GM19240 (cell line): ENCODE measurements at regions not wholly inside any gene's neighbourhood (a gene's known extent, or its start where the extent isn't known, plus 50 kb on each side); places are given as distances from the start of the nearest gene placed in this dataset.

Source experiments
- DNase-seq: peaks from one replicate; pipeline ENCODE4 v3.0.0; 2011; ENCODE audit warnings: low spot score; ENCODE audit not compliant: insufficient read length

GRCh38 chr16:82248677-82249076, 78.7 kb upstream of the MPHOSPH6 start:
- DNase-seq: no peak

- no peak for DNase-seq
Measured at GRCh38 chr16:82248012-82248656, 78.1 kb upstream of the MPHOSPH6 start.

- no peak for DNase-seq
Measured at GRCh38 chr16:82242201-82242600, 72.2 kb upstream of the MPHOSPH6 start.

DNA sequence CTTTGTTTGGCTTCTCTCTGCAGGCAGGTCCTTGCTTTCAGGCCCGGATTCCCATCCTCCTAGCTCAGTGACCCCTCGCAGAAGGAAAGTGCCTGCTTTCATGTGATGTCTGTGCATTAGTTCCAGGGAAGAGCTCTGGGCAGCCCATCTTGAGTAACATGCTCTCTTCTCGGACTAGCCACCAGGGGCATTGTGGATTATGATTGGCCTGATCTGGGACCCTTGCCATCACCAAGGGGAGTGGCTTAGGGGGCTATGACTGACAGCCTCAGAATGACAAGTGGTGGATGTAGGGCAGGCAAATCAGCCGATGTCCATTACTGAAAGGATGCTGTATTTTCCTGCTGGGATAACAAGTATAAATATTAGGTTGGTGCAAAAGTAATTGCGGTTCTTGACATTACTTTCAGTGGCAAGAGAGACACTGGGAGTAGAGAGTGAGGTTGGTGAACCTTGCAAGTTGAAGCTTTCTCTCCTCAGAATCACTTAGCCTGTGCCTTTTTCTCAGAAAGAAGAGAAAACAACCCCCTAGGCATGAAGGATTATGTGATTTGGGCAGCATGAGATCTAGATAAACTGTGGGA, 71.5 kb upstream of the MPHOSPH6 start:
- DNase-seq: no peak

DNA sequence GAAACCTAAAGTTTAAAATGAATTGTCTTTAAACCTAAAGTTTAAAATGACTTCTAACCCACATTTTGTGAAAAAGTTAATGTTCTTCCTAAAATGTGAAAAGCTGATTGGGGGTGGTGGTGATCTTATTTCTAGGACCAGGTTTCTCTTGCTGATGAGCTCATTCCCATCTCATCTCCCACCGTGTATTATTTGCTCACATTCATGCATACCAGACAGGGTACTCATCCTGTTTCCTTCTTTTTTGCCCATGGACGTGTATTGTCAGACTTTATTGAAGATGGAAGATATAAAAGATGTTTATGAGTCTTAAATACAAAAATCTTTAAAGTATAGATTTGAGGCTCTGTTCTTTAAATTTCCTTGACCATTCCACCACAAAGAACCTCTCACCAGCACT, 70.1 kb upstream of the MPHOSPH6 start:
- no peak for DNase-seq

DNA sequence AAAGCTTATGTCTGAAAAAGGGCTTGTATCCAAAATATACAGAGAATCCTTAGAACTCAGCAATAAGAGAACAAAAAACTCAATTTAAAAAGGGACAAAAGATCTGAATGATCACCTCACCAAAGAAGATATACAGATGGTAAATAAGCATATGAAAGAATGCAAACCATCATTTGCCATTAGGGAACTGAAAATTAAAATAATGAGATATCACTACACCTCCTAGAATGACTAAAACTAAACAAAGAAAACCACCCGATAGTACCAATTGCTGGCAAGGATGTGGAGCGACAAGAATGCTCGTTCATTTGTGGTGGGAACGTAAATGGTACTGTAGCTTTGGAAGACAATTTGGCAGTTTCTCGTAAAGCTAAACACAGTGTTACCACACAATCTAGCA, 66.9 kb upstream of the MPHOSPH6 start:
- no peak for DNase-seq

- no peak for DNase-seq
Measured at GRCh38 chr16:82236415-82236814, 66.4 kb upstream of the MPHOSPH6 start.

DNA sequence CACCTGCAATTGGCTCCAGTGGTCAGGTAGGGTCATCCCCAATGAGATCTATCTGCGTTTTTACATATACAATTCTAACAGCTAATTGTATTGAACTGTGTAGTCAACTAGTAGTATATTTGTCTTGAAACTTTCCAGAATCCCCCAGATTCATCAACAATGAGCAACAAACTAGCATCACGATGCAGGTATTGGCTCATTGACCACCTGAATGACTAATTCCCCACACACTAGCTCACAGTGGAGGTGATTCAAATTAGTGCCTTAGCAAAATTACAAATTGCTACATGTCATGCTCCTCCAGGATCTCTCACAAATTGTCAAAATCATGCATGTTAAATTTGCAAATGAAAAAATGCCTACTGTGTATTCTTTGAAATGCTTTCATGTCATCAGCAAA, 62.8 kb upstream of the MPHOSPH6 start:
- DNase-seq: no peak

DNA sequence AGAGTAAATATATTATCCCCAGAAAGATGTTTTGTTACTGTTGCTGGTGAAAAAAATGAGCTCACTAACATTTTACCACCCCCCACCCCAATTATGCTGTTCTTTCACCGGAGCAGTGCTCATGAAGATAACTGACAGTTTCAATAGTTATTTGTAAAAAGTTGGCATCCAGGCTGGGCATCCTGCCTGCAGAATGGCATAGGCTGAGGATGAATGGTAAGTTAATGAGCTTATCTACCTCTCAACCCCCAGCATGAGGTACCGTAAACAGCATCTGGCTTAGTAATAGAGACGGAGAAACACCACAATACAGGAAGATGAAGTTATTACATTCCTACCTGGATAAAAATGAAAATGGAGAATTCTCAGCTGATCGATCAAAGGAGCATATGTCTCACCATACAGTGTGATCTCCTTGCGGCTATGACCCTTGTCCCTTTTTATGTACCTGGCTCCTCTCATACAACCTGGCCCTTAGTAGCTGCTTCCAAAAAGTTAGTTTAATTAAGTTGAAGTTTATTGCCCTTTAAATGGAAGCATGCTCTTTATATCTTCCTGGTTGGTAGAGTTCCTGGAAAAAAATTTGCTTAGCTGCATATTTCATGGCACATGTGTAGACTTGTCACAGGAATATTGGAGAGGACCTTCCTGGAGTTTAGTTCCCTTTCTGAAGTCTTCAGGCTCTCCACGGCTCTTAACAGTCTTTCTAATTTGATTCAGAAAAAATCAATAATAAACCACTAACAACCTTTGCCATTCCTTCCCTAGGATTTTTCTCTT, 61.2 kb upstream of the MPHOSPH6 start:
- no peak for DNase-seq

- peak; percentile 9 for DNase-seq
Measured at GRCh38 chr16:82229800-82230619, 60.0 kb upstream of the MPHOSPH6 start.

DNA sequence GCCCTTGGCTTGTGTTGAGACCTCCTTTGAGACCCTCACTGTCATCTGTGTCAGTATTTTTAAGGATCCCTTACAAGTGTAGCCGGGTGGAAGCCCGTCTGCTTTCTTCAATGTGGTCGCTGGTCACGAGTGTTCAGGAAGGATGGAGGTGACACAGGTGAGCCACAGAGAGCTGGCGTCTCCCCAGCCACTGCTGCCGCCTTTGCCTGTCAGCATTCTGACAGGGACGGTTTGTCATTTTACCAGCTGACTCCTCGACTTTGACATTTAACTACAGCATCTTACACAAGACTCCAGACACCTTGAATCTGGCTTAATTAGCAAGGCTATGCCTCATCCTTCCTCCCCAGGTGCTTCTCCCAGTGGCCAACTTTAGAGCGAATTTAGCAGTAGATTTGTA, 56.3 kb upstream of the MPHOSPH6 start:
- no peak for DNase-seq

- DNase-seq: no peak
Measured at GRCh38 chr16:82224821-82225220, 54.8 kb upstream of the MPHOSPH6 start.

DNA sequence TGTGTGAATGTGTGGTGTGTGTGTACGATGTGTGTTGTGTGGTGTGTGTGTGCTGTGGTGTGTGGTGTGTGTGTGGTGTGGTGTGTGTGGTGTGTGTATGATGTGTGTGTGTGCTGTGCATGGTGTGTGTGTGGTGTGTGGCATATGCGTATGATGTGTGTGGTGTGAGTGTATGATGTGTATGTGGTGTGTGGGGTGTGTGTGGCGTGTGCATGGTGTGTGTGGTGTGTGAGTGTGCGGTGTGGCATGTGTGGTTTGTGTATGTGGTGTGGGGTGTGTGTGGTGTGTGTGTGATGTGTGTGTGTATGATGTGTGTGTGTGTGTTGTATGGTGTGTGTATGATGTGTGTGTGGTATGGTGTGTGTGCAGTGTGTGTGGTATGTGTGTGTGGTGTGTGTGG, 50.5 kb upstream of the MPHOSPH6 start:
- no peak for DNase-seq
